ENCODE measurements at regions not wholly inside any gene's neighbourhood (a gene's known extent, or its start where the extent isn't known, plus 50 kb on each side); places are given as distances from the start of the nearest gene placed in this dataset.
"Not testable (repeated sequence)": the region's sequence is repeated elsewhere in the genome, so short reads cannot be mapped to it uniquely, and the experiment has no call there.

- not testable (repeated sequence) for DNase-seq
Observed at GRCh38 chr7:97234494-97234893, 117.0 kb downstream of the SDHAF3 start.

GRCh38 chr7:97246317-97246716 is 128.8 kb downstream of the SDHAF3 start:
- DNase-seq = no peak

GRCh38 chr7:97258187-97258586 is 140.7 kb downstream of the SDHAF3 start:
- DNase-seq = not testable (repeated sequence)

GRCh38 chr7:97269741-97270140 is 152.2 kb downstream of the SDHAF3 start:
- no peak for DNase-seq

- no peak for DNase-seq
Observed at GRCh38 chr7:97270280-97270679, 152.8 kb downstream of the SDHAF3 start.

- no peak for DNase-seq
Observed at GRCh38 chr7:97271619-97272018, 154.1 kb downstream of the SDHAF3 start.

- no peak for DNase-seq
Observed at GRCh38 chr7:97272237-97272975, 154.9 kb downstream of the SDHAF3 start.

- no peak for DNase-seq
Observed at GRCh38 chr7:97275475-97275874, 158.0 kb downstream of the SDHAF3 start.

GRCh38 chr7:97280950-97281349 is 163.5 kb downstream of the SDHAF3 start:
- no peak for DNase-seq

- no peak for DNase-seq
Observed at GRCh38 chr7:97285348-97285747, 167.8 kb downstream of the SDHAF3 start.

- no peak for DNase-seq
Observed at GRCh38 chr7:97293031-97293430, 175.5 kb downstream of the SDHAF3 start.

- no peak for DNase-seq
Observed at GRCh38 chr7:97298561-97298960, 181.1 kb downstream of the SDHAF3 start.

- no peak for DNase-seq
Observed at GRCh38 chr7:97305589-97305988, 188.1 kb downstream of the SDHAF3 start.

GRCh38 chr7:97307521-97308108 is 190.1 kb downstream of the SDHAF3 start:
- DNase-seq = no peak

GRCh38 chr7:97313900-97314299 is 196.4 kb downstream of the SDHAF3 start:
- DNase-seq = no peak

GRCh38 chr7:97317575-97317974 is 200.1 kb downstream of the SDHAF3 start:
- no peak for DNase-seq

GRCh38 chr7:97329871-97330270 is 212.4 kb downstream of the SDHAF3 start:
- DNase-seq = not testable (repeated sequence)

GRCh38 chr7:97337849-97338248 is 220.4 kb downstream of the SDHAF3 start:
- DNase-seq = no peak

- DNase-seq = peak; percentile 83
Observed at GRCh38 chr7:97342512-97342911, 225.0 kb downstream of the SDHAF3 start.

GRCh38 chr7:97346349-97346748 is 228.9 kb downstream of the SDHAF3 start:
- no peak for DNase-seq

GRCh38 chr7:97351488-97351887 is 234.0 kb downstream of the SDHAF3 start:
- no peak for DNase-seq

- no peak for DNase-seq
Observed at GRCh38 chr7:97357459-97357858, 240.0 kb downstream of the SDHAF3 start.

GRCh38 chr7:97372882-97373281 is 255.4 kb downstream of the SDHAF3 start:
- no peak for DNase-seq

- DNase-seq = no peak
Observed at GRCh38 chr7:97373736-97374135, 256.2 kb downstream of the SDHAF3 start.

GRCh38 chr7:97377713-97378112 is 260.2 kb downstream of the SDHAF3 start:
- no peak for DNase-seq

All from NCI-H2029 treated with DMSO at 0.1 percent for 48 hours (cell line).